Natural killer cell treated with Interleukin-12 subunit alpha and Interleukin-12 subunit beta and Interleukin-15 and Interleukin-18, amount 100 ng/mL, for 72 hours (primary cell): ENCODE measurements at regions not wholly inside any gene's neighbourhood (a gene's known extent, or its start where the extent isn't known, plus 50 kb on each side); places are given as distances from the start of the nearest gene placed in this dataset.

Experiments used
- ATAC-seq, 2 donors: fragments of 150-1000 bp; cut with Tn5 transposase in 1 of 2; sonication (Bioruptor Pico), chemical (Tn5 transposase) in 1 of 2; 2 replicates each; pipeline ENCODE4 v1.10.0; 2021
- DNase-seq: peaks from one replicate; pipeline ENCODE4 v3.0.0; 2022; ENCODE audit warnings: low spot score
- H3K27ac Mint-ChIP-seq, 2 donors: 1 replicate in 1 of 2; 2 replicates in 1 of 2; pipeline ENCODE4 v1.8.0; 2022; ENCODE audit warnings: mixed read lengths in 2 of 2, mild to moderate bottlenecking in 1 of 2, moderate library complexity in 1 of 2
- H3K27me3 Mint-ChIP-seq, 2 donors: 1 replicate in 1 of 2; 2 replicates in 1 of 2; pipeline ENCODE4 v1.8.0; 2022; ENCODE audit warnings: mixed read lengths in 2 of 2
- H3K36me3 Mint-ChIP-seq: one replicate; pipeline ENCODE4 v1.8.0; 2022; ENCODE audit warnings: mixed read lengths
- H3K4me1 Mint-ChIP-seq, 2 donors: 1 replicate in 1 of 2; 2 replicates in 1 of 2; pipeline ENCODE4 v1.8.0; 2022; ENCODE audit warnings: low read depth in 2 of 2, mixed read lengths in 2 of 2, mild to moderate bottlenecking in 1 of 2
- H3K4me3 Mint-ChIP-seq: one replicate; pipeline ENCODE4 v1.8.0; 2022; ENCODE audit warnings: mixed read lengths
- H3K9me3 Mint-ChIP-seq: 2 replicates; pipeline ENCODE4 v1.8.0; 2022; ENCODE audit warnings: mixed read lengths

DNA sequence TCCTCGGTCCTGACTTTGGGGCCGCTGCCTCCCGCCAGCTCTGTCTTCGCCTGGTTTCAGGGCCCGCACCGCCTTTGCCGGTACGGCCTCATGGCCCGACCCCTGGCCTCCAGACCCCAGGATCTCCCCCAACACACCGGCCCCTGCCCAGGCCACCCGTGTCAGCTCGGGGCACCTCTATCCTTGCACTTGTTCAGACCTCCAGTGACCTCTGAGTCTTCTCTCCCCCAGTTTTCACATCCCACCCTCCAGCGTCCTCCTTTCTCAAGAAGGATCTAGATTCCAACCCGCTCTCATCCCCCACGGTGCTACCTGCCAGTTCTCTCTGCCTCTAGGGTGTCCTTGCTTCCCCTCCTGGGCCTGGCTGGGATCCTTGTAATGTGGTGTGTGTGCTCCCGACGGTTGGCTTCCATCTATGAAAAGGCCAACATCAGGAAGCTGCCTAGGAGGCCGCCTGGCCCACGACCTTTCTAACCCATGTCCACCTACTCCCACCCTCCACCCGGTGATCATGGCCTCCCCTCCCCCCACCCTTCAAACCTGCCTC, 61.1 kb downstream of the SPATA31C2 start:
- Mint-ChIP-seq H3K27ac (no peak overlapping the region), H3K36me3 (no peaks in the 10 kb centered on the region), H3K9me3 (no peaks in the 10 kb centered on the region), H3K4me1 (peaks cover 14 to 15% of the 10 kb centered on the region in 2 donors), H3K27me3 (peaks cover 37 to 39% of the 10 kb centered on the region in 2 donors), H3K4me3 (peak overlapping the region; percentile 88)
- ATAC-seq (no peak), DNase-seq (no peak)

DNA sequence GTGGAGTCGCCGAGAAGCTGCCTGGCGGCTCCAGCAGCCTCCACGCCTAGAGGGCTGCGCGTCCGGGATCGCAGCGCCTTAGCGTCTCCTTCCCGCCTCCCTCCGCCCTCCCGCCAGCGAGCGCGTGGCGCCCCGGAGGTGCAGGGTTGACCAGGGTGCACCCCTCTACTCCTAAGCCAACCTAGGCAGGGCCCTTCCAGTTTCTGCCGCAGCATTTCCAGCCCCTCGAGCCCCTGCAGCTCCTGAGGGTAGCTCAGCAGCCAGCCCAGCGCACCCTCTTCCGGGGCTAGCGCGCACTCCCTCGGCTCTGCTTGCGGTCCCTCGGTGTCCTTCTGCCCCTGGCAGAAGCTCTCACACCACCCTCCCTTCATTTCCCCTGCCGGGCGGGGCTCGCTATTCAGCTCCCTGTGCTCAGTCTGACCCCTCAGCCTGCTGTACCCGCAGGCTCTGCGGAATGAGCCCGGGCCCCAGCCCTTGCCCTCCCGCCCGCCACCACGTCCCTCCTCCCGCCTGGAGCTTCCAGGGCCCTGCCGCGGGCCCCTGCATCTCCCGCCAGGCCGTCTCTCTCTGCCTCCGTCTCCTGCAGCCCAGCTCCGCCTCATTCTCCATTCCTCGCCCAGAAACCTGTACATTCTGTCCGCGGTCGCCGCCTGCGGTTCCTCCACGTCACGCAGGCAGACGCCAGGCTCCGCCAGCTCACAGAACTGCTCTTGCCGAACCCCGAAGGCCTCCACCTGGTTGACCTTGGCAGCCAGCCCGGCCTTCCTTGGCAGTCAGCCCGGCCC, 61.8 kb downstream of the SPATA31C2 start:
- no peak overlapping the region for H3K27ac Mint-ChIP-seq
- peaks cover 14 to 15% of the 10 kb centered on the region in 2 donors for H3K4me1 Mint-ChIP-seq
- ATAC-seq (peak; percentile 78 to 89), DNase-seq (peak; percentile 65)
- H3K4me3 Mint-ChIP-seq: peak overlapping the region; percentile 88
- no peaks in the 10 kb centered on the region for H3K36me3 Mint-ChIP-seq
- no peaks in the 10 kb centered on the region for H3K9me3 Mint-ChIP-seq
- peaks cover 42 to 46% of the 10 kb centered on the region in 2 donors for H3K27me3 Mint-ChIP-seq

DNA sequence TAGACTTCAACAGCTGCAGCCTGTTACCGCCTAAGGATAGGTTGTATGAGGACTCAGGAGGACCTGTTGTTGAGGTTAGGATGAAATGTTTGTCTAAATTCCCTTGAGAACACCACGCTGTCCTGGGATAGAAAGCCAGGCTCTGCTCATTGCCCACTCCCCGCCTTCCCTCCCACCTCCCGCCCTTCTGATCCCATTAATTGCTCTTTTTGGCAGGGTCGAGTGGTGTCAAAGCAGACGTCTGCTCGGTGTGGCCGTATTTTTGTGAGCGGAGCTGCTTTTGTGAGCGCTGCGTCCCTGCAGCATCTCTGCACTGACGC, 62.3 kb downstream of the SPATA31C2 start:
- Mint-ChIP-seq H3K9me3 (no peaks in the 10 kb centered on the region), H3K4me1 (peaks cover 14 to 15% of the 10 kb centered on the region in 2 donors), H3K27me3 (peaks cover 46 to 51% of the 10 kb centered on the region in 2 donors), H3K36me3 (no peaks in the 10 kb centered on the region), H3K27ac (no peak overlapping the region), H3K4me3 (peak overlapping the region; percentile 88)
- DNase-seq (no peak), ATAC-seq (no peak)

DNA sequence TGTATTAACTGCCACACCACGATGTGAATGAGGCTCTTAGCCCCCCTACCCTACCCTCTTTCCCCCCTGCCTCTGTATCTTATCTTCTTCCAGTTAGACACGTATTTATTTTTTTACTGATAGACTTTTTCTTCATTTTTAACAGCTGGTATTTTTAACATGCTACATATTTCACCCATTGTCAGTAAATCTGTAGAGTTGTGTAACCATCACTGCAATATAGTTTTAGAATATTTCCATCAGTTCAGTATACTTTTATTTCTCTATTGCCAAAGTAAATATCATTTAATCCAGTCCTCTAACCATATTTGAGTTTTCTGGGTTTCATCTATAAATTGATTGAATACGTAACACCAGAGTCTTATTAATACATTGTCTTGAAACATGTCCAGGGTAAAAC, 62.8 kb downstream of the SPATA31C2 start:
- Mint-ChIP-seq H3K4me3 (no peak overlapping the region), H3K36me3 (no peaks in the 10 kb centered on the region), H3K4me1 (peaks cover 14 to 15% of the 10 kb centered on the region in 2 donors), H3K9me3 (no peaks in the 10 kb centered on the region), H3K27me3 (peaks cover 49 to 55% of the 10 kb centered on the region in 2 donors), H3K27ac (no peak overlapping the region)
- DNase-seq: no peak
- no peak for ATAC-seq

DNA sequence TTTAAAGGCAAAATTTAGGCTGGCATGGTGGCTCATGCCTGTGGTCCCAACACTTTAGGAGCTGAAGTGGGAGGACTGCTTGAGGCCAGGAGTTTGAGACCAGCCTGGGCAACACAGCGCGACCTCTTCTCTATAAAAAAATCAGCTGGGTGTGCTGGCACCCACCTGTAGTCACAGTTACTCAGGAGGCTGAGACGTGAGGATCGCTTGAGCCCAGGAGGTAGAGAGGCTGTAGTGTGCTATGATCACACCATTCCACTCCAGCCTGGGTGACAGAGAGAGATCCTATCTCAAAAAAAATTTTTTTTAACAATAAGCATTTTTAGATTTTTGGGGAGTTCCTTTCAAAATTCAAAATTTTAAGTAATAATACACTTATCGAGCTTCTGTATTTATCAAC, 63.3 kb downstream of the SPATA31C2 start:
- Mint-ChIP-seq H3K4me3 (no peak overlapping the region), H3K9me3 (no peaks in the 10 kb centered on the region), H3K36me3 (no peaks in the 10 kb centered on the region), H3K4me1 (peaks cover 14 to 15% of the 10 kb centered on the region in 2 donors), H3K27me3 (peaks cover 52 to 61% of the 10 kb centered on the region in 2 donors), H3K27ac (no peak overlapping the region)
- DNase-seq: no peak
- ATAC-seq: no peak

DNA sequence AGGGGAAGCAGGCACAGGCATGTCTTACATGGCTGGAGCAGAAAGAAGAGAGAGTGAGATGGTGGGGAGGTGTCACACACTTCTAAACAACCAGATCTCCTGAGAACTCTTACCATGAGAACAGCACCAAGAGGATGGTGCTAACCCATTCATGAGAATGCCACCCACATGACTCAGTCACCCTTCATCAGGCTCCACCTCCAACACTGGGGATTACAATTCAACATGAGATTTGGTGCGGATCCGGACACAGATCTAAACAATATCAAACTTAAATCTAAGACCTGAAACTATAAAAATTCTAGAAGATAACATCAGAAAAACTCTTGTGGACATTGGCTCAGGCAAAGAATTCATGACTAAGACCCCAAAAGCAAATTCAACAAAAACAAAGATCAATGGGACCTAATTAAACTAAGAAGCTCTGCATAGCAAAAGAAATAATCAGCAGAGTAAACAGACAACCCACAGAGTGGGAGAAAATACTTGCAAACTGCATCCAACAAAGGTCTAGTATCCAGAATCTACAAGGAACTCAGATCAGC, 65.4 kb downstream of the SPATA31C2 start:
- H3K4me1 Mint-ChIP-seq: peaks cover 14 to 15% of the 10 kb centered on the region in 2 donors
- peaks cover 54 to 67% of the 10 kb centered on the region in 2 donors for H3K27me3 Mint-ChIP-seq
- H3K27ac Mint-ChIP-seq: no peak overlapping the region
- no peaks in the 10 kb centered on the region for H3K9me3 Mint-ChIP-seq
- no peak for DNase-seq
- no peak for ATAC-seq
- H3K4me3 Mint-ChIP-seq: no peak overlapping the region
- no peaks in the 10 kb centered on the region for H3K36me3 Mint-ChIP-seq

DNA sequence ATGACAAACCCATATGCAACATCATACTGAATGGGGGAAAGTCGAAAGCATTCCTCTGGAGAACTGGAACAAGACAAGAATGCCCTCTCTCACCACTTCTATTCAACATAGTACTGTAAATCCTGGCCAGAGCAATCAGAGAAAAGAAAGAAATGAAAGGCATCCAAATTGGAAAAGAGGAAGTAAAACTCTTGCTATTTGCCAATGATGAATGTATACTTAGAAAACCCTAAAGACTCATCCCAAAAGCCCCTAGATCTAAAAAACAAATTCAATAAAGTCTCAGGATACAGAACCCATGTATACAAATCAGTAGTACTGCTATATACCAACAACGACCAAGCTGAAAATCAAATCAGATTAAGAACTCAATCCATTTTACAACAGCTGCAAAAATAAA, 66.9 kb downstream of the SPATA31C2 start:
- no peaks in the 10 kb centered on the region for H3K9me3 Mint-ChIP-seq
- no peaks in the 10 kb centered on the region for H3K36me3 Mint-ChIP-seq
- DNase-seq: no peak
- peaks cover 5 to 6% of the 10 kb centered on the region in 2 donors for H3K4me1 Mint-ChIP-seq
- H3K27me3 Mint-ChIP-seq: peaks cover 52 to 55% of the 10 kb centered on the region in 2 donors
- no peak overlapping the region for H3K27ac Mint-ChIP-seq
- ATAC-seq: no peak
- no peak overlapping the region for H3K4me3 Mint-ChIP-seq

DNA sequence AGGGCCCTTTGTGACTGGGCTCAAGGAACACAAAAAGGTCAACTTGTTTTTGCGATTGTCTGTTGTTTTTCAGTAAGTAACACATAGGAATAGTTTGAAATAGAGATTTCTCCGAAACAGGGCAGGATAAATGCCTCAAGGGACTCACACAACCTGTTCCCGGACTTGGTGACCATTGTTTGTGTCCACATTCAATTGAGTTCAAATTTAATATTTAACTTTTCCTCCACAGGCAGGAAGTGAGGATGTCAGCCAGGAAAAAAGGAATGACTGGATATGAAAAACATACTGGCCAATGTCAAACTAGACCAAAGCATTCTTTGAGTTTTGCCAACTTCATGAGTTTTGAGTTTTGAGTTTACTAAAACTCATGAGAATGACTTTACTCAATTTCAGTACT, 72.7 kb downstream of the SPATA31C2 start:
- H3K9me3 Mint-ChIP-seq: no peaks in the 10 kb centered on the region
- H3K36me3 Mint-ChIP-seq: no peaks in the 10 kb centered on the region
- ATAC-seq (no peak), DNase-seq (no peak)
- H3K4me3 Mint-ChIP-seq: no peak overlapping the region
- no peaks in the 10 kb centered on the region for H3K4me1 Mint-ChIP-seq
- peaks cover 17 to 23% of the 10 kb centered on the region in 2 donors for H3K27me3 Mint-ChIP-seq
- no peak overlapping the region for H3K27ac Mint-ChIP-seq

DNA sequence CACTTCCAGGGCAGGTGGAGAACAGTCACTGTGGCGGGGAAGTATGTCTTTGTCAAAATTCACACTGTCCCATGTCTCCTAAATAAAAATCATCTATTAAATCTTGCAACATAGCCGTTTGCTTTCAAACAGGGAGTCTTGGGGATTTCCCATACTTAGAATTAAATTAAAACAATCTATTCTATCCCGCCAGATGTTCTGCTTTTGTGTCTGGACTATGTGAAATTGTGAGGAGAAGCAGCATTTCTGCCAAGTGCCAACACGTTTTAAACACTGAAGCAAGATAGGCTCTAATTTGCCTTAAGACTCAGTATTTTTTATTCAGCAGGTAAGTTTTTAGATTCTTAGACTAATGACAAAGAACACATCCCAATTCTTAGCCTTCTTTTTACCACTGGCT, 73.7 kb downstream of the SPATA31C2 start:
- Mint-ChIP-seq H3K27ac (no peak overlapping the region), H3K4me3 (no peak overlapping the region), H3K27me3 (peaks cover 11 to 12% of the 10 kb centered on the region in 2 donors), H3K9me3 (no peaks in the 10 kb centered on the region), H3K36me3 (no peaks in the 10 kb centered on the region), H3K4me1 (no peaks in the 10 kb centered on the region)
- DNase-seq (no peak), ATAC-seq (no peak)

DNA sequence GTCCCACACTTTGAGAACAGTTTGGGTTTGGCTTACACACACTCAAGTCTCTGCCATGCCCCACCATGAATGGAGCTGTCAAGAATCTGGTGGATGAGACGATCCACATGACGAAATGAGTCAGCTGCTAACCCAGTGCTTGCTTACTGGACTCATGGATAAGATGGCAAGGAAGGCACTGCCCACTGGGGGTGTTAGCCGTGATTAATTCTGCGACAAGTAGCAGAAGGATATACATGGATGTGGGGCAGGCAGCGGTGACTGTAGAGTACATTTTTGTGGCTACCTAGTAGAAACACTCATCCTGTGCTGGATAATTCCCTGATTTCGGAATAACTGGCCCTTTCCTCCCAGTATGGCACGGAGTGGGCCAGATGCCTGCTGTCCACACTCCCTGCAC, 77.5 kb downstream of the SPATA31C2 start:
- H3K27me3 Mint-ChIP-seq: peaks cover 2 to 9% of the 10 kb centered on the region in 2 donors
- no peak overlapping the region for H3K27ac Mint-ChIP-seq
- DNase-seq: no peak
- no peak overlapping the region for H3K4me3 Mint-ChIP-seq
- no peaks in the 10 kb centered on the region for H3K36me3 Mint-ChIP-seq
- ATAC-seq: no peak
- no peaks in the 10 kb centered on the region for H3K9me3 Mint-ChIP-seq
- no peaks in the 10 kb centered on the region for H3K4me1 Mint-ChIP-seq

DNA sequence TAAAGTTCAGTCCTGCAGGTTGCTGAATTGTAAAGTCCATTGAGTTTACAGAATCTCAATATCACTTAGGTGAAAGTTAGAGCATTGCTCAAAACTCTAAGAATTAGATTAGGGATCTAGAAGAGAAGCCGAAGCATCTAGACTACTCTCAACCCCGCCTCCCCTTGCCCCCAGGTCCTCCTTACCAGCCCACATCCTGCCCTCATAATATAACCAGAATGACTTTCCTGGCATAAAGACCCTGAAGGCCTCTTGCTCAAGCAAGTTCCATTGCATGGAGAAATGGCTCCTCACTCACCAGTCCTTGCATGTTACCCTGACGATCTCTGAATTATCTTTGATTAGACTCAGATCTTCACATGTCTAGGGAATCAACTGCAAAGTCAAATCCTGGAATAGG, 78.8 kb downstream of the SPATA31C2 start:
- Mint-ChIP-seq H3K27ac (no peak overlapping the region), H3K4me1 (no peaks in the 10 kb centered on the region), H3K27me3 (no peaks in the 10 kb centered on the region), H3K4me3 (no peak overlapping the region), H3K9me3 (no peaks in the 10 kb centered on the region), H3K36me3 (no peaks in the 10 kb centered on the region)
- DNase-seq (no peak), ATAC-seq (no peak)

DNA sequence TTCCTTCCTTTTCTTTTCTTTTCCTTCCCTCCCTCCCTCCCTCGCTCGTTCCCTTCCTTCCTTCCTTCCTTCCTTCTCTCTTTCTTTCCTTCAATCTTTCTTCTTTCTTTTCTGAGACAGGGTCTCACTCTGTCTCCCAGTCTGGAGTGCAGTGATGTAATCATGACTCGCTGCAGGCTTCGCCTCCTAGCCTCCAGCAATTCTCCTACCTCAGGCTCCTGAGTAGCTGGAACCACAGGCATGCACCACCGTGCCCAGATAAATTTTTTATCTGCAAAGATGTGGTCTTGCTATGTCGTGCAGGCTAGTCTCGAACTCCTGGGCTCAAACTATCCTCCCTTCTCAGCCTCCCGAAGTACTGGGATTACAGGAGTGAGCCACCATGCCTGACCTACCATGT, 81.4 kb downstream of the SPATA31C2 start:
- H3K4me3 Mint-ChIP-seq: no peak overlapping the region
- no peaks in the 10 kb centered on the region for H3K36me3 Mint-ChIP-seq
- H3K27ac Mint-ChIP-seq: no peak overlapping the region
- DNase-seq (no peak), ATAC-seq (no peak)
- H3K27me3 Mint-ChIP-seq: no peaks in the 10 kb centered on the region
- no peaks in the 10 kb centered on the region for H3K9me3 Mint-ChIP-seq
- H3K4me1 Mint-ChIP-seq: peaks cover 0 to 3% of the 10 kb centered on the region in 2 donors

DNA sequence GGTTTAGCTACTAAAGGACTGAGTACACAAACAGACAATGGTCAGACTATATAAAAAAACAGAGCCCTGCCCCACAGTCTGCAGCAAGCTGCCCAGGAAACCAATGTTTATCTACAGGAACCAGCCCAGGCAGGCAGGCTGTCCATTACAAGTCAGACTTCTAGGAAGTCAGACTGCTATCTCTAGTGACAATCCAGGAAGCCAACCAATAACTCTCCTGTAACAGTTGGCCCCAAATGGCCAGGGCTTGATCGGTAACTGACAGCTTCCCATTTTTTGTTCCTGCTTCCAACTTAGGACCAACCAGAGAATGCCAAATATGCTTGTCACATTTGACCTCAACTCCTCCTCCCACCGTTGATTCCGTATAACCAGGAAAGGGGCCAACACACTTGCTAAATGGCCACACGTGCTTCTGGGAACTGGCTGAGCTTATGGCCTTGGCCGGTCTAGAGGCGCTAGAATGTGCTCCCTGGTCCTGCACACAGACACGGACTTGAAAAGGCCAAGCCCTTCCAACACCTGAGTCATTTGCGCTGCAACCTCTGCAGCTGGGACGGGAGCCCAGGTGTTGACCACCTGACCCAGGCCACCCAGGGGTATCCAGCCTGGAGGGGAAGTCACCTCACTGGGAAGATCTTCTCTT, 79.6 kb upstream of the CDK20 start:
- H3K36me3 Mint-ChIP-seq: no peaks in the 10 kb centered on the region
- ATAC-seq (no peak), DNase-seq (no peak)
- no peaks in the 10 kb centered on the region for H3K27me3 Mint-ChIP-seq
- no peak overlapping the region for H3K27ac Mint-ChIP-seq
- H3K4me3 Mint-ChIP-seq: no peak overlapping the region
- peaks cover 0 to 3% of the 10 kb centered on the region in 2 donors for H3K4me1 Mint-ChIP-seq
- H3K9me3 Mint-ChIP-seq: no peaks in the 10 kb centered on the region

DNA sequence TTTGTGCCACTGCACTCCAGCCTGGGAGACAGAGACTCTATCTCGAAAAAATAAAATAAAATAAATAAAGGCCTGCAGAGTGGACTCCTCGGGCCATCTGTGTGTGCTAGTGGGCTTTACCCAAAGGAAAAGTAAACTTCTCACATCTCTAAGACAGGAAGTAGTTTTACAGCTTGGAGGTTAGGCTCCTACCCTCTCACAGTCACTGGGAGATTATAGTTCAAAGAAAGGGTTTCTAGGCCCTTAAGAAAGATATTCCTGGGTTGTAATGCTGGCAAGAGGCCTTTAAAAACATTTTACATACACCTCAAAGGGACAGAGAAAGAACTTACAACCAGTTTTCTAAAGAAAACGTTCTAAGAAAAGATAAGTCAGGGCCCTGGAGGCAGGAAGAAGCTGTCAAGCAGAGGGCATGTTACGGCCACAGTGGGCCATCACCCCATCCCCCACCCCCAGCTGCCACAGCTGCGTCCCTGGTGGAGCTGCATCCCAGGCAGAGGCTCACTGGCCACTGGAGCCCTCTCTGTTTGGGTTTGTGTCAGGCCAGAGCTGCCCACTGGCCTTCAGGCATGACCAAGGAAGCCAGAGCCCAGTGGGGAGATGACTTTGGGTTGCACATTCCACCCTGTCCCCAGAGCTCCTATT, 78.1 kb upstream of the CDK20 start:
- Mint-ChIP-seq H3K27ac (no peak overlapping the region), H3K4me1 (peaks cover 0 to 3% of the 10 kb centered on the region in 2 donors)

More for the DNA sequence above, 78.1 kb upstream of the CDK20 start:
- Mint-ChIP-seq H3K36me3 (no peaks in the 10 kb centered on the region), H3K9me3 (no peaks in the 10 kb centered on the region), H3K27me3 (no peaks in the 10 kb centered on the region), H3K4me3 (no peak overlapping the region)
- DNase-seq: no peak
- no peak for ATAC-seq
